ENCODE measurements at regions not wholly inside any gene's neighbourhood (a gene's known extent, or its start where the extent isn't known, plus 50 kb on each side); places are given as distances from the start of the nearest gene placed in this dataset.

DNA sequence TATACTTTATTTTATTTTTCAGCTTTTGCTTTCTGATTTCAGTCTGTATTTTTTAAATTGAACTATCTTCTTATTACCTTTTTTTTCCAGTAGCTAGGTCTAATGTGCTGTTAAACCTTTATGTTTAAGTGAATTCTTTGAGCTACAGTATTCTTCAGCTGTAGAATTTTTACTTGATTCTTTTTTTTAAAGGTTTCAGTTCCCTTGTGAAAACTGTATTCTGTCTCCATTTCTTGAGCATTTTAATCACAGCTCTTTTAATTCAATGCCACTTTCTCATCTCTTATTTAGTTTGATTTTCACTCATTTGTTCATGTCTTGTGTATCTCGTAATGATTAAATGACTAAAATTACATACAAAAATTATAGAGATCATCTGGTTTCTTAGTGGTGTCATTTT, 233.8 kb downstream of the MTRR start:
- TF ChIP-seq, protein P1, sequence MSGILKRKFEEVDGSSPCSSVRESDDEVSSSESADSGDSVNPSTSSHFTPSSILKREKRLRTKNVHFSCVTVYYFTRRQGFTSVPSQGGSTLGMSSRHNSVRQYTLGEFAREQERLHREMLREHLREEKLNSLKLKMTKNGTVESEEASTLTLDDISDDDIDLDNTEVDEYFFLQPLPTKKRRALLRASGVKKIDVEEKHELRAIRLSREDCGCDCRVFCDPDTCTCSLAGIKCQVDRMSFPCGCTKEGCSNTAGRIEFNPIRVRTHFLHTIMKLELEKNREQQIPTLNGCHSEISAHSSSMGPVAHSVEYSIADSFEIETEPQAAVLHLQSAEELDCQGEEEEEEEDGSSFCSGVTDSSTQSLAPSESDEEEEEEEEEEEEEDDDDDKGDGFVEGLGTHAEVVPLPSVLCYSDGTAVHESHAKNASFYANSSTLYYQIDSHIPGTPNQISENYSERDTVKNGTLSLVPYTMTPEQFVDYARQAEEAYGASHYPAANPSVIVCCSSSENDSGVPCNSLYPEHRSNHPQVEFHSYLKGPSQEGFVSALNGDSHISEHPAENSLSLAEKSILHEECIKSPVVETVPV (CRISPR knock-in tag; IDR thresholded peaks at IDR 0.05) = no peak
- no peak for TF ChIP-seq SNAI2 (CRISPR knock-in tag; IDR thresholded peaks at IDR 0.05)
- no peak for TF ChIP-seq ZNF8 (CRISPR knock-in tag; IDR thresholded peaks at IDR 0.05)
- no peak for TF ChIP-seq CSDC2 (CRISPR knock-in tag; IDR thresholded peaks at IDR 0.05)
- no peak for ATAC-seq

DNA sequence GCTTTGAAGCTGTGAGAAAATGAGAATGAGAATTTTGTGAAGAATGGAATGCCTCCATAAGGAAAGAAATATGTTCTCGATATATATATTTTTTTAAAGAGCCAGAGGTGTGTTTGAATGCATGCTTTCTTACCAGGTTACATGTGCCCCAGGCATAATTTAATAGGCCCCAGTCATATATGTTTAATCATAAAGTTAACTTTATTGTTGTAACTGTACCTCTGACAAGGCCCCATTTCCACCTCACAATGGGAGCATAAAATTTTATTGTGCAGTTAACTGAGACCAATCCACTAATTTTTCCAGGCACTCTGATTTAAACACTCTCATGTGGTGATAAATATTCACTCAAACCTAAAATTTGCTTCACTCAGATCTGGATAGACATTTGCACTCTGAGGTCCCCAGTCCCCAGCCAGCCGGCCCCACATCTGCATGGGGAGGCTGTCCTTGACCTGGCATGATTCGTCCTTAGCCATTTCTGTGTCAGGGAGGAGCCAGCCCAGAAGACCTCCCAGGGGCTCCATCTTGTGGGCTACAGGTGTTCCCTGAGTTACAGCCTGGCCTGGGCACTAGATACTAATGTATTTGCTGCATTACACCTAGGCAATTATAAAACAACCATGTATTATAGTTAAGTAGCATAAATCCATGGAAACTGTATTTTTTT, 245.8 kb downstream of the MTRR start:
- TF ChIP-seq ESRRG (CRISPR knock-in tag; IDR thresholded peaks at IDR 0.05) (no peak), ZC3H10 (CRISPR knock-in tag; IDR thresholded peaks at IDR 0.05) (no peak), ZFP3 (CRISPR knock-in tag; IDR thresholded peaks at IDR 0.05) (no peak), OSR1 (CRISPR knock-in tag; IDR thresholded peaks at IDR 0.05) (no peak), BACH2 (CRISPR knock-in tag; IDR thresholded peaks at IDR 0.05; ENCODE audit: borderline replicate concordance) (no peak), RARB (CRISPR knock-in tag; IDR thresholded peaks at IDR 0.05) (no peak), SNAI2 (CRISPR knock-in tag; IDR thresholded peaks at IDR 0.05) (no peak), TCF4 (CRISPR knock-in tag; IDR thresholded peaks at IDR 0.05; ENCODE audit: borderline replicate concordance) (no peak), PPARA (CRISPR knock-in tag; IDR thresholded peaks at IDR 0.05; ENCODE audit: borderline replicate concordance) (no peak), ZNF565 (CRISPR knock-in tag; conservative IDR thresholded peaks at IDR 0.05; ENCODE audit: low read depth) (no peak), ZNF70 (CRISPR knock-in tag; IDR thresholded peaks at IDR 0.05) (no peak), ARNTL (CRISPR knock-in tag; IDR thresholded peaks at IDR 0.05; ENCODE audit: borderline replicate concordance, low read depth) (no peak), ZNF8 (CRISPR knock-in tag; IDR thresholded peaks at IDR 0.05) (no peak)
- TF ChIP-seq, protein P2, sequence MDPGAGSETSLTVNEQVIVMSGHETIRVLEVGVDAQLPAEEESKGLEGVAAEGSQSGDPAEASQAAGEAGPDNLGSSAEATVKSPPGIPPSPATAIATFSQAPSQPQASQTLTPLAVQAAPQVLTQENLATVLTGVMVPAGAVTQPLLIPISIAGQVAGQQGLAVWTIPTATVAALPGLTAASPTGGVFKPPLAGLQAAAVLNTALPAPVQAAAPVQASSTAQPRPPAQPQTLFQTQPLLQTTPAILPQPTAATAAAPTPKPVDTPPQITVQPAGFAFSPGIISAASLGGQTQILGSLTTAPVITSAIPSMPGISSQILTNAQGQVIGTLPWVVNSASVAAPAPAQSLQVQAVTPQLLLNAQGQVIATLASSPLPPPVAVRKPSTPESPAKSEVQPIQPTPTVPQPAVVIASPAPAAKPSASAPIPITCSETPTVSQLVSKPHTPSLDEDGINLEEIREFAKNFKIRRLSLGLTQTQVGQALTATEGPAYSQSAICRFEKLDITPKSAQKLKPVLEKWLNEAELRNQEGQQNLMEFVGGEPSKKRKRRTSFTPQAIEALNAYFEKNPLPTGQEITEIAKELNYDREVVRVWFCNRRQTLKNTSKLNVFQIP (CRISPR knock-in tag; IDR thresholded peaks at IDR 0.05; ENCODE audit: borderline replicate concordance, low read depth) = no peak
- TF ChIP-seq, protein P3, sequence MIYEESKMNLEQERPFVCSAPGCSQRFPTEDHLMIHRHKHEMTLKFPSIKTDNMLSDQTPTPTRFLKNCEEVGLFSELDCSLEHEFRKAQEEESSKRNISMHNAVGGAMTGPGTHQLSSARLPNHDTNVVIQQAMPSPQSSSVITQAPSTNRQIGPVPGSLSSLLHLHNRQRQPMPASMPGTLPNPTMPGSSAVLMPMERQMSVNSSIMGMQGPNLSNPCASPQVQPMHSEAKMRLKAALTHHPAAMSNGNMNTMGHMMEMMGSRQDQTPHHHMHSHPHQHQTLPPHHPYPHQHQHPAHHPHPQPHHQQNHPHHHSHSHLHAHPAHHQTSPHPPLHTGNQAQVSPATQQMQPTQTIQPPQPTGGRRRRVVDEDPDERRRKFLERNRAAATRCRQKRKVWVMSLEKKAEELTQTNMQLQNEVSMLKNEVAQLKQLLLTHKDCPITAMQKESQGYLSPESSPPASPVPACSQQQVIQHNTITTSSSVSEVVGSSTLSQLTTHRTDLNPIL (CRISPR knock-in tag; IDR thresholded peaks at IDR 0.05; ENCODE audit: low read depth) = no peak
- TF ChIP-seq, protein P4, sequence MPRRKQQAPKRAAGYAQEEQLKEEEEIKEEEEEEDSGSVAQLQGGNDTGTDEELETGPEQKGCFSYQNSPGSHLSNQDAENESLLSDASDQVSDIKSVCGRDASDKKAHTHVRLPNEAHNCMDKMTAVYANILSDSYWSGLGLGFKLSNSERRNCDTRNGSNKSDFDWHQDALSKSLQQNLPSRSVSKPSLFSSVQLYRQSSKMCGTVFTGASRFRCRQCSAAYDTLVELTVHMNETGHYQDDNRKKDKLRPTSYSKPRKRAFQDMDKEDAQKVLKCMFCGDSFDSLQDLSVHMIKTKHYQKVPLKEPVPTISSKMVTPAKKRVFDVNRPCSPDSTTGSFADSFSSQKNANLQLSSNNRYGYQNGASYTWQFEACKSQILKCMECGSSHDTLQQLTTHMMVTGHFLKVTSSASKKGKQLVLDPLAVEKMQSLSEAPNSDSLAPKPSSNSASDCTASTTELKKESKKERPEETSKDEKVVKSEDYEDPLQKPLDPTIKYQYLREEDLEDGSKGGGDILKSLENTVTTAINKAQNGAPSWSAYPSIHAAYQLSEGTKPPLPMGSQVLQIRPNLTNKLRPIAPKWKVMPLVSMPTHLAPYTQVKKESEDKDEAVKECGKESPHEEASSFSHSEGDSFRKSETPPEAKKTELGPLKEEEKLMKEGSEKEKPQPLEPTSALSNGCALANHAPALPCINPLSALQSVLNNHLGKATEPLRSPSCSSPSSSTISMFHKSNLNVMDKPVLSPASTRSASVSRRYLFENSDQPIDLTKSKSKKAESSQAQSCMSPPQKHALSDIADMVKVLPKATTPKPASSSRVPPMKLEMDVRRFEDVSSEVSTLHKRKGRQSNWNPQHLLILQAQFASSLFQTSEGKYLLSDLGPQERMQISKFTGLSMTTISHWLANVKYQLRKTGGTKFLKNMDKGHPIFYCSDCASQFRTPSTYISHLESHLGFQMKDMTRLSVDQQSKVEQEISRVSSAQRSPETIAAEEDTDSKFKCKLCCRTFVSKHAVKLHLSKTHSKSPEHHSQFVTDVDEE (CRISPR knock-in tag; IDR thresholded peaks at IDR 0.05) = no peak
- TF ChIP-seq, protein P1 (CRISPR knock-in tag; IDR thresholded peaks at IDR 0.05) = no peak
- no peak for ATAC-seq

DNA sequence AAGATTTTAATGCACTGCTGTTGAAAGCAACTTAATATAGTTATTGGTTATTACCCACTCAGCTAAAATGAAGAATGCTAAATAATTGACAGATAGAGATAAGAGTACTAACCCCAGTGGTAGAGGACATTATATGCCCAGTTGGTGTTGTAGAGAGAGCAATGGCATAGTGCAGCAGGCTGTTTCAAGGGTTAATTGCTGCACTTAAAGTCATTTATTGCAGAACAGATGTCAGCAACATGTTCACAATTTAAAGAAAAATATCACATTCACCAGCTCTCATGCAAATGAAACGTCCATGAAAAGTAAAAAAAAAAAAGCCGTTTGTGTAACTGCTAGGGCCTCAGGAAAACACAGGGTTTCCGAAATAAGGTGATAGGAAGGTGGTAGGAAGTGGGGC, 254.6 kb downstream of the MTRR start:
- ATAC-seq = no peak
- TF ChIP-seq RARB (CRISPR knock-in tag; IDR thresholded peaks at IDR 0.05) (no peak), ZNF565 (CRISPR knock-in tag; conservative IDR thresholded peaks at IDR 0.05; ENCODE audit: low read depth) (no peak), ZC3H10 (CRISPR knock-in tag; IDR thresholded peaks at IDR 0.05) (no peak), ZNF70 (CRISPR knock-in tag; IDR thresholded peaks at IDR 0.05) (no peak), ZFP30 (CRISPR knock-in tag; IDR thresholded peaks at IDR 0.05) (no peak), ARNTL (CRISPR knock-in tag; IDR thresholded peaks at IDR 0.05; ENCODE audit: borderline replicate concordance, low read depth) (no peak), GLIS3 (CRISPR knock-in tag; IDR thresholded peaks at IDR 0.05) (no peak)
- TF ChIP-seq, protein P2 (CRISPR knock-in tag; IDR thresholded peaks at IDR 0.05; ENCODE audit: borderline replicate concordance, low read depth) = no peak
- TF ChIP-seq, protein P4 (CRISPR knock-in tag; IDR thresholded peaks at IDR 0.05) = no peak
- TF ChIP-seq, protein P5, sequence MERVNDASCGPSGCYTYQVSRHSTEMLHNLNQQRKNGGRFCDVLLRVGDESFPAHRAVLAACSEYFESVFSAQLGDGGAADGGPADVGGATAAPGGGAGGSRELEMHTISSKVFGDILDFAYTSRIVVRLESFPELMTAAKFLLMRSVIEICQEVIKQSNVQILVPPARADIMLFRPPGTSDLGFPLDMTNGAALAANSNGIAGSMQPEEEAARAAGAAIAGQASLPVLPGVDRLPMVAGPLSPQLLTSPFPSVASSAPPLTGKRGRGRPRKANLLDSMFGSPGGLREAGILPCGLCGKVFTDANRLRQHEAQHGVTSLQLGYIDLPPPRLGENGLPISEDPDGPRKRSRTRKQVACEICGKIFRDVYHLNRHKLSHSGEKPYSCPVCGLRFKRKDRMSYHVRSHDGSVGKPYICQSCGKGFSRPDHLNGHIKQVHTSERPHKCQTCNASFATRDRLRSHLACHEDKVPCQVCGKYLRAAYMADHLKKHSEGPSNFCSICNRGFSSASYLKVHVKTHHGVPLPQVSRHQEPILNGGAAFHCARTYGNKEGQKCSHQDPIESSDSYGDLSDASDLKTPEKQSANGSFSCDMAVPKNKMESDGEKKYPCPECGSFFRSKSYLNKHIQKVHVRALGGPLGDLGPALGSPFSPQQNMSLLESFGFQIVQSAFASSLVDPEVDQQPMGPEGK (CRISPR knock-in tag; IDR thresholded peaks at IDR 0.05; ENCODE audit: borderline replicate concordance) = no peak

All from SK-N-SH treated with all-trans-retinoic acid at 6 μM for 48 hours (cell line).